ENCODE measurements at regions not wholly inside any gene's neighbourhood (a gene's known extent, or its start where the extent isn't known, plus 50 kb on each side); places are given as distances from the start of the nearest gene placed in this dataset.
"Not testable (repeated sequence)": the region's sequence is repeated elsewhere in the genome, so short reads cannot be mapped to it uniquely, and the experiment has no call there.

DNA sequence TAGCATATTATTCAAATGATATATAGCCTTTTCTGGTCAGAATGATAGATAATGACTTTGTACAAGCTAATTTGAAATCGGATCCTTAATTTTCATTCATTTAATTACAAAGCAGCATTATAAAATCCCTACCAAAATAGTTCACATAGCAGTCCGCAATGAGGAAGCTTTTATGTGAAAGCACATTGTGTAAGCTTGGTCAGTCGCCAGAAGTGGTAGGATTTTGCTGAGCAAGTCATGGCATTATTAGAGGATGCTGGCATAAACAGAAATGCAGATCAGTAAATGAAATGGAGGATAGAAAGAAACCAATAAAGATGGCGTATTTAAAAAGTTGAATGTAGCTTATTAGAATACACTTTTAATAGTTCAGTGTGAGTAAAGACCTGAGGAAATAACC, 93.2 kb upstream of the DIAPH2 start:
- intact Hi-C loops (cut with DNase I), result no loop called here
- peak; percentile 9 for FAIRE-seq
- Histone ChIP-seq H3K9me3 (no peaks in the 10 kb centered on the region), H3K4me1 (no peaks in the 10 kb centered on the region), H3K36me3 (no peaks in the 10 kb centered on the region), H3K27me3 (peaks cover 0 to 2% (median 0%) of the 10 kb centered on the region in 4 donors), H3K4me3 (no peak overlapping the region), H3K27ac (no peak overlapping the region)
- no peak for ATAC-seq
- no peak for DNase-seq
- 60 to 63% methylated on average over 4 of the region's 4 CpGs for WGBS, 2 donors
- TF ChIP-seq, protein P1, sequence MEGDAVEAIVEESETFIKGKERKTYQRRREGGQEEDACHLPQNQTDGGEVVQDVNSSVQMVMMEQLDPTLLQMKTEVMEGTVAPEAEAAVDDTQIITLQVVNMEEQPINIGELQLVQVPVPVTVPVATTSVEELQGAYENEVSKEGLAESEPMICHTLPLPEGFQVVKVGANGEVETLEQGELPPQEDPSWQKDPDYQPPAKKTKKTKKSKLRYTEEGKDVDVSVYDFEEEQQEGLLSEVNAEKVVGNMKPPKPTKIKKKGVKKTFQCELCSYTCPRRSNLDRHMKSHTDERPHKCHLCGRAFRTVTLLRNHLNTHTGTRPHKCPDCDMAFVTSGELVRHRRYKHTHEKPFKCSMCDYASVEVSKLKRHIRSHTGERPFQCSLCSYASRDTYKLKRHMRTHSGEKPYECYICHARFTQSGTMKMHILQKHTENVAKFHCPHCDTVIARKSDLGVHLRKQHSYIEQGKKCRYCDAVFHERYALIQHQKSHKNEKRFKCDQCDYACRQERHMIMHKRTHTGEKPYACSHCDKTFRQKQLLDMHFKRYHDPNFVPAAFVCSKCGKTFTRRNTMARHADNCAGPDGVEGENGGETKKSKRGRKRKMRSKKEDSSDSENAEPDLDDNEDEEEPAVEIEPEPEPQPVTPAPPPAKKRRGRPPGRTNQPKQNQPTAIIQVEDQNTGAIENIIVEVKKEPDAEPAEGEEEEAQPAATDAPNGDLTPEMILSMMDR (IDR thresholded peaks at IDR 0.05), result no peak

DNA sequence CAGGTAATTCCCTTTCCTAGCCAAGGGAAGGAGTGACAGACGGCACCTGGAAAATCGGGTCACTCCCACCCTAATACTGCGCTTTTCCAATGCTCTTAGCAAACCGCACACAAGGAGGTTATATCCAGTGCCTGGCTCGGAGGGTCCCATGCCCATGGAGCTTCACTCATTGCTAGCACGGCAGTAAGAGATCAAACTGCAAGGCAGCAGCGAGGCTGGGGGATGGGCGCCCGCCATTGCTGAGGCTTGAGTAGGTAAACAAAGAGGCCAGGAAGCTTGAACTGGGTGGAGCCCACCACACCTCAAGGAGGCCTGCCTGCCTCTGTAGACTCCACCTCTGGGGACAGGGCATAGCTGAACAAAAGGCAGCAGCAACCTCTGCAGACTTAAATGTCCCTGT, 86.8 kb upstream of the DIAPH2 start:
- H3K36me3 ChIP-seq; H3K9me3 ChIP-seq; H3K27ac ChIP-seq; H3K27me3 ChIP-seq; intact Hi-C loops (cut with DNase I); H3K4me1 ChIP-seq; ATAC-seq; FAIRE-seq; H3K4me3 ChIP-seq: not testable (repeated sequence)
- 91 to 95% methylated on average over 9 of the region's 9 CpGs for WGBS, 2 donors
- peak in 1 of 6 donors; percentile 23 for DNase-seq

DNA sequence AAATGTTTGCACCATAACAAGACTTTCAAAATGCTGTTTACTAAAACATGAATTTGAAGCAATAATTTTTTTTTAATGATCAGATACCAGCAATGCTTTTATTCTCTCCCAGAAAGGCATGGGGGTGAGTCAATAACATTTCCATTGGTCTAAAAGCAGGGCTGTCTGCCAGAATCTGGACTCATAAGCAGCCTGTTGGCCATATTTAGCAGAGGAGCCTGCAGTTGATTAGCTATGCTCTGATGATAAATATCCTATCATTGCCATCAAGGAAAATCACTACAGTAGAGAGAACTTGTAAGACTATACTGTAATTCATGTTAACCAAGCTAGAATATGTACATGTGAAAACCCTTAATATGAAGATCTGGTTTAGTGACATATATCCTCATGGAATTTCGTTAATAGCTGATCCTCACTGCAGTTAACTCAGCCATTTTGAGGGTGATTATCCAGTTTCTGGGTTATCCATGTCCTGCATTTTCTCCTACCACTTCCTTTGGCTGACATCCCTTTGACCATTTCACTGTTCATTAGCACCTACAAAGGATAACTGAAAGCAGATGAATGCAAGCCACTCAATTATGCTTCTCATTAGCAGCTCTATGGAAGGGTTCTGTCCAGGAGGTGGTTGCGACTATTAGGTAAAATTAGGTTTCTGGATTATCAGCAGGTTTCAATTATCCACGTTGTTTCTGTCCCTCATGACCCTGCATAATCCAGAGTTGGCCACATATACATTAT, 72.9 kb upstream of the DIAPH2 start:
- FAIRE-seq, result no peak
- TF ChIP-seq, protein P1 (IDR thresholded peaks at IDR 0.05), result no peak
- DNase-seq, result no peak
- WGBS, 2 donors, result 42 to 44% methylated on average over 3 of the region's 3 CpGs
- Histone ChIP-seq H3K4me1 (no peaks in the 10 kb centered on the region), H3K36me3 (no peaks in the 10 kb centered on the region), H3K27me3 (peaks cover 0 to 9% (median 0%) of the 10 kb centered on the region in 4 donors), H3K9me3 (no peaks in the 10 kb centered on the region), H3K27ac (no peak overlapping the region), H3K4me3 (no peak overlapping the region)
- intact Hi-C loops (cut with DNase I), result no loop called here
- no peak for ATAC-seq

DNA sequence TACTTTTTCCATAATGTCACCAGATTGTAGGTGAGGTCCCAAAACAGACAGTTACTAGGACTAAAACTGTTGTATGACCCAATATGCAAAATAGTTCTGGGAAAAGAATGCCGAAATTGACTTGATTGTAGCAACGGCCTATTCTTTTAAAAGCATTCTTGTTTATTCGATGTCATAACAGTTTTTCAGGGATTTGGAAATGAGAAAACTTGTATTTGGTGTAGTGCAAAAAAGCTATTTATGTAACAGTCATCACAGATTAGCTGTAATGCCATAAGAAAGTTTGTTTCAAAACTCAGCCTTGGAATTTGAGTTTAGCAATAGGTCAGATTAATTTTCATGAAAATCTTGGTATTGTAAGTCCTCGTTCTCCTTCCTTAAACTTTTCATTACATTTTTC, 69.2 kb upstream of the DIAPH2 start:
- WGBS, 2 donors, result 60 to 79% methylated on average over 4 of the region's 4 CpGs
- TF ChIP-seq, protein P1 (IDR thresholded peaks at IDR 0.05), result no peak

DNA sequence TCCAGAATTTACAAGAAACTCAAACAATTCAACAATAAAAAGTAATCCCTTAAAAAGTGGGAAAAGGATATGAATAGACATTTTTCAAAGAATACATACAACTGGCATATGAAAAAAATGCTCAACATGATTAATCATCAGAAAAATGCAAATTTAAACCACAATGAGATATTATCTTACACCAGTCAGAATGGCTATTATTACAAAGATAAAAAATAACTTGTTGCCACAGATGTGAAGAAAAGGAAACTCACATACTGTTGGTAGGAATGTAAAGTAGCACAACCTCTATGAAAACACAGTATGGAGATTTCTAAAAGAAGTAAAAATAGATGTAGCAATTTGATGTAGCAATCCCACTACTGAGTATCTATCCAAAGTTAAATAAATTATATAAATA, 65.1 kb upstream of the DIAPH2 start:
- Histone ChIP-seq H3K27ac (no peak overlapping the region), H3K4me1 (no peaks in the 10 kb centered on the region), H3K27me3 (peaks cover 0 to 17% (median 0%) of the 10 kb centered on the region in 4 donors), H3K9me3 (no peaks in the 10 kb centered on the region), H3K4me3 (no peak overlapping the region), H3K36me3 (no peaks in the 10 kb centered on the region)
- FAIRE-seq, result peak; percentile 87
- intact Hi-C loops (cut with DNase I), result no loop called here
- TF ChIP-seq, protein P1 (IDR thresholded peaks at IDR 0.05), result no peak
- no peak for ATAC-seq
- DNase-seq, result no peak

More for the DNA sequence above, 69.2 kb upstream of the DIAPH2 start:
- ATAC-seq, result no peak
- no peaks in the 10 kb centered on the region for H3K9me3 ChIP-seq
- H3K27me3 ChIP-seq, result peaks cover 0 to 17% (median 0%) of the 10 kb centered on the region in 4 donors
- no peaks in the 10 kb centered on the region for H3K4me1 ChIP-seq
- no peak overlapping the region for H3K4me3 ChIP-seq
- H3K36me3 ChIP-seq, result no peaks in the 10 kb centered on the region
- peak; percentile 54 for FAIRE-seq
- no peak for DNase-seq
- intact Hi-C loops (cut with DNase I), result no loop called here
- no peak overlapping the region for H3K27ac ChIP-seq

Data from pancreas (tissue), 10 donors.